GM18507 (cell line): ENCODE measurements at regions not wholly inside any gene's neighbourhood (a gene's known extent, or its start where the extent isn't known, plus 50 kb on each side); places are given as distances from the start of the nearest gene placed in this dataset.

Experiments
- DNase-seq: peaks from one replicate; pipeline ENCODE4 v3.0.0; 2011; ENCODE audit warnings: low read depth; ENCODE audit not compliant: insufficient read length; ENCODE audit errors: extremely low spot score
- FAIRE-seq: peaks from 2 replicates; lab custom pipeline; 2011; peaks lifted over from hg19 to GRCh38; lab: Jason Lieb, UNC

GRCh38 chr9:18114559-18115475 is 359.1 kb upstream of the ADAMTSL1 start:
- FAIRE-seq: no peak

DNA sequence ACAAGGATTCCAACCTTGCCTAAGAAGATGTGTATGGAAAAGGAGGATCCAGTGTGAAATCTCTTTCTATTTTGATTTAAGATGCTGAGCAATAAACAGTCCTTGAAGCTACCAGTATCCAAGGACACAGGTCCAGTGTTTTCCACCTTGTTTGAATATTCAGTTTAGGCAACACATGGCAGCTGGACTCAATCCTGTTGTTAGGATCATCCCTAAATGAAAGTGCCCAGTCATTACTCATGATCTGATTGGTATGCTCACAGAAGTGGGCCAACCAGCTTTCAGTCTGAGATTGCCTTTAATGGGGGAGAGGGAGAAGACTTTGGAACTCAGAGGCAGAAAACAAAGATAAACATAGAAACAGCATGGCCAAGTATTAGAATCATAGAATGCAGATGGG is 355.7 kb upstream of the ADAMTSL1 start:
- no peak for FAIRE-seq
- no peak for DNase-seq

More at GRCh38 chr9:18114559-18115475, 359.1 kb upstream of the ADAMTSL1 start:
- DNase-seq: no peak

GRCh38 chr9:18122171-18122570 is 351.8 kb upstream of the ADAMTSL1 start:
- DNase-seq (no peak), FAIRE-seq (no peak)

DNA sequence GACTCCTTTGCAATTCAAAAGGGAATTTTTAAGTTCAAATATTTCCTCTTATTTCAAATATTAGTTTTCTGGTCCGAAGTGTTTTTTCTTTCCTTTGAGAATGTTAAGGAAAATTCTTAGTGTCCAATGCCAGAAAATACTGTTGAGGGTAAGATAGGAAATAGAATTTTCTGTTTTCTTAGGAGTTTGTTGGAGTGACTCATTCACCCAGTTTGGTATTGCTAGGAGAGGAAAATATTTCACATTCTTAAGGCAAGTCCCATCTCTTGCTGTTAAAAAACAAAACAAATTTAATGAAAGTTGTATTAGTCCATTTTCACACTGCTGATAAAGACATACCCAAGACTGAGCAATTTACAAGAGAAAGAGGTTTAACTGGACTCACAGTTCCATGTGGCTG is 349.2 kb upstream of the ADAMTSL1 start:
- DNase-seq (no peak), FAIRE-seq (no peak)

DNA sequence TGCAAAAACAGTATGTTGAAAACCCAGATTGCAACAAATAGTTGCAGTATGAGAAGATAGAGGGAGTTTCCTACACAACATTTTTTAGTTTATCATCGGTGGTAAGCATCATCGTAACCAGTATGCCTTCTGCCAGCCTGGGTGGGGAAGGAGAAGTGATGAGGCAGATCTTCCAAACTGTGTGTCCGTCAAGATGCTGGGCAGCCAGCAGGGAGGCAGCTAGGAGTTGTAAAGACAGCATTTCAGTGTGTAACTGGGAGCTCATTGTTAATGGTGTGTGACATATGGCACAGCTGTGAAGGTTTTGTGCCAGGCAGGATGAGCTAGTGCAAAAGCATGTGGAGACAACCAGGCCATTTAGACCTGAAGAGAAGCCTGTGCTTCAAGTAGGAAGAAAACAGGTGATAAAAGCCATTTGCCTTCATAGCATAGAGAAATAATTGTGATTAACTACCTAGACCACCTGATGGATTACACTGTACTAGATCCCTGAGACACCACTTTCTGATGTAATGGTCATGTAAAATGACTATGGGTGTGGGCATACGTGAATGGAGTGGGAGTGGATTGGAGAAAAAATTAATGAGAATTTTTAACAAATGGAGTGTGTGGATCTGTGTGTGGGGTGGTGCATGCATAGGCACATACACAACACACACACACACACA is 347.0 kb upstream of the ADAMTSL1 start:
- FAIRE-seq (no peak), DNase-seq (no peak)

DNA sequence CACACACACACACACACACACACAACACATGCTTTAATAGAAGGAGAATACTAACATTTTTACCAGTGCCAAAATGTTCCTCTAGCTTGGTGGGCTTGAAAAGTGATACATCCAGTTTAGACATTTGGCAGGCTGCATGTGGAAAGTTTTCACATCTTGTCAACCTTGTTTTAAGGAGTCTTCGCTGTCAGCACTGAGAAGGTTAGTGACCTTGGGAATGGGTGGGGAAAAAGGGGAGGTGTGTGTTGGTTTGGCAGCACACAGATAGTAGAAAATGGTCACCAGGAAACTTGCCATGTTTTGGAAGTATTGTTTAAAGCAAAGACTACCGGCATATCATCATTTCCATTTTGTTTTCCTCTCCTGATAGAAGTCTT is 346.5 kb upstream of the ADAMTSL1 start:
- no peak for DNase-seq
- no peak for FAIRE-seq

DNA sequence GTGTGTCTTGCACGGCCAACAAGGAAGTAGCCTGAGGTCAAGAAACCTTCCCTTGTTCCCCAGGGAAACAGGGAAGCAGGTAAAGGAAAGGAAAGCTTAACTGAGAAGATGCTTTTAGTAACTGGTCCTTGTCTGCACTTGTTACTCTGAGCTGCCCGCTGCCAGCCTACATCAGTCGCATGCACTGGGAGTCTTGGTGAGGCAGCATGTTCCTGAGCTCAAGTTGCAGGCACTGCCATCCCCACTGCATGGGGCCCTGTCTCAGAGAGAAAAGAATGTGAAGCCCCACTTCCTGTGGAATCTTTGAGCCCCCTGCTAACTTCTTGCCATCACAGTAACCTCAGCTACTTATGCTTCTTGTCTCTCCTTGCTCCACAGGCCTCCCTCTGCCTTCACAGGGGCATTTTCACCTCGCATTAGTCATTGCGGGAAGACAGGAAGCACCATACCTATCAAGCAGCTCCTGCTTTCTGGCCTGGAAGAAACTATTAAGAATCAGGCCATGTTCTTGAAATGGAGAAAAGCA is 344.1 kb upstream of the ADAMTSL1 start:
- FAIRE-seq: no peak
- no peak for DNase-seq

- no peak for FAIRE-seq
- no peak for DNase-seq
Measured at GRCh38 chr9:18136354-18136994, 337.5 kb upstream of the ADAMTSL1 start.

DNA sequence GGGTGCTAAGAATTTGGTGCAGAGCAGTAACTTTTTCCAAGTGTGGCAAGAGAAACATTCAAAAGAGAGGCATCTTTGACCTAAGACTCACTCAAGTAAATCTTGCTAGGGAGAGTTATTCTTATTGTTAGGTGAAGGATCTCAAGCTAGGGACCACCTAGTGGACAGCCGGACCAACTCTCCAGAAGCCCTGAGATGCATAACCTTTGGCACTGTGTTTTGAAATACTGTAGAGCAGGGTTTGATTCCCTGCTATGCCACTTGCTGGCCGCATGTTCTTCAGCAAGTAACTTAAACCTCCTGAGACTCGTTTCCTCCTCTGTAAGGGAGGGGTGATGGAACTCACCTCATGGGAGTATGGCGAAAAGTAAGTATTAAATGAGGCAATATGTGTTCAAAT is 336.1 kb upstream of the ADAMTSL1 start:
- FAIRE-seq (no peak), DNase-seq (no peak)

DNA sequence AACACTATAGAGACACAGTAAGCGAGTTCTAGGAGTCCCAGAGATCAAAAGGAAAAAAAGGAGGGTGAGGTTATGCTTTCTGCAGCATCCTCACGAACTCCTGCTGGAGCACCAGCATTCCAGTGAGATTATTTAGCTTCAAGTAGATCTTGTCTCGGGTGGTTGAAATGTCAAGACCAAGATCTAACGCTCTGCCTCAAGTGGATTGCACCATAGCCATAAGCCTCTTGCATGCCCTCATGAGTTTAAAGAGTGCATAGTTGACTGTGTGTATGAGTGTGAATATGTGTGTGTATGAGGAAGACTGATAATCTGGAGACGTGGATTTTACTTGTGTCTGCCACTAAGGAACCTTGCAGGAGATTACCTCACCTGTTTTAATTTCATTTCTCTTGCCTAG is 335.3 kb upstream of the ADAMTSL1 start:
- DNase-seq: no peak
- FAIRE-seq: no peak

DNA sequence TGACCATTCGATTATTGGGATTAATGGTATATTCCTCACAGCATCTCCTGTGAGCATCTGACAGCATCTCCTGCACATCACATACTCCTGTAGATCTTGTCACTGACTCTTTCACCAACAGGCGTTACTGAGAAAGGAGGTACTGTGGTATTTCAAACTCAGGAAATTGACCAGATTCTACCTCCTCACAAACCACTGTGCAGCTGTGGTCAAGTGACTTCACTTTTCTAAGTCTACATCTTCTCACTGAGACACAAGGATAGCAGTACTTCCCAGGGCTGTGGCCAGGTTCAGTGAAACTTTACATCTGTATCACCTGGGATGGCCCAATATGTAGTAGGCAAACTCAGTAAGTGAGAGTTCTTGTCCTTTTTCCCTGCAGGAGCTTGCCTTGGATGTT is 332.3 kb upstream of the ADAMTSL1 start:
- no peak for DNase-seq
- FAIRE-seq: no peak

- FAIRE-seq: no peak
- DNase-seq: no peak
Measured at GRCh38 chr9:18143073-18143745, 330.7 kb upstream of the ADAMTSL1 start.

- DNase-seq: no peak
- no peak for FAIRE-seq
Measured at GRCh38 chr9:18146329-18146728, 327.6 kb upstream of the ADAMTSL1 start.

GRCh38 chr9:18149471-18150011 is 324.4 kb upstream of the ADAMTSL1 start:
- DNase-seq (no peak), FAIRE-seq (no peak)

GRCh38 chr9:18154661-18155060 is 319.3 kb upstream of the ADAMTSL1 start:
- no peak for FAIRE-seq
- no peak for DNase-seq

GRCh38 chr9:18159254-18159653 is 314.7 kb upstream of the ADAMTSL1 start:
- FAIRE-seq (no peak), DNase-seq (no peak)

DNA sequence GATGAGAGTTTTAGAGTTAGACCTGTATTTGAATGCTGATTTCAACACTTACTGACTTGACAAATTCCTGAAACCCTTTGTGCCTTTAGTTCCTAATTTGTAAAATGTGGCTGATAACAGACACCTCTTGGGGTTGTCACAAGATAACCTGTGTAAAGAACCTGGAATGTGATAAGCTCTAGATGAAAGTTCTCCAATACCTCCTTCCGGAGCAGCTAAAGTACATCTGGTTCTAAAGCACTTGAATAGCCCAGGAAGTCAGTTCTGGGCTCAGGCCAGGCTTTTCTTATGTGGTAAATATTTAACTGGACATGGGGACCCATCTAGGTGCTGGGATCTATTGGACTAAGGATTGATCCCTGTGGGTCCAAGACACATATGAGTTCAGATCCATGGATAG is 310.8 kb upstream of the ADAMTSL1 start:
- no peak for FAIRE-seq
- DNase-seq: no peak

DNA sequence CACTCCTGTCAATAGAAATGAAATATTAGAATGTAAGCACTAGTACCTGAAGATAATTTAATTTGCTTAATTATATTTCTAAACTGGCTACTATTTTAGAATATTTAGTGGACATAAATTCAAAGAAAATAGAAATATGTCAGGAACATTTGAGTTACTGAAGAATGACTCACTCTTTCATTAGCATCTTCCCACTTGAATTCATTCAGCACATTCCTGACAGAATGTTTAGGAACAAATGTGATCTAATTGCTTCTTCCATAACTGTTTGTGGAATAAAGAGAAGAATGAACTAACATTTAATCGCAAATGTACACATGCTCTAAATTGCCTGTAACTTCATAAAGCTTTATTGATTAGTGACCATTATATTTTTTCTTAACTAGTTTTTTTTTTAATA is 306.2 kb upstream of the ADAMTSL1 start:
- DNase-seq: no peak
- FAIRE-seq: no peak

- FAIRE-seq: no peak
- no peak for DNase-seq
Measured at GRCh38 chr9:18173923-18174322, 300.0 kb upstream of the ADAMTSL1 start.

GRCh38 chr9:18182636-18183035 is 291.3 kb upstream of the ADAMTSL1 start:
- FAIRE-seq (no peak), DNase-seq (no peak)
